ENCODE measurements at regions not wholly inside any gene's neighbourhood (a gene's known extent, or its start where the extent isn't known, plus 50 kb on each side); places are given as distances from the start of the nearest gene placed in this dataset.

DNA sequence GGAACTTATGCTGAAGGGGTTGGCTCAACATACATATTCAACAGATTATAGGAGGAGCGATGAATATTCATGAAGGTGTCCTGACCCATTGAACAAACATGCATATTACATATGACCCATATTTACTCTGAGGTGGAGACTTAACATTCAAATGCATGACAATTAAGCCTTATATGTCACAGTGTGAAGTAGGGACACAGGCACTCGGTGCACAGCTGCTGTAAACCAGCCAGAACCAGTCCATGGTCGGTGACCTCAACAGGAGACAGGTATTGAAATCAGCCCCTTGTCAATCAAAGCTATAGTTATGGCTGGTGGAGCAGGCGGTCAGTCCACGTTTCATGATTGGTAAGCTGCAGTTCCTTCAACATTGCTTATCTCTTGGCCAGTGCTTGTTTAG, 347.3 kb downstream of the THBS2 start:
- TF ChIP-seq CTCF (IDR thresholded peaks at IDR 0.05) (no peak), POLR2AphosphoS5 (IDR thresholded peaks at IDR 0.05) (no peak), POLR2A (IDR thresholded peaks at IDR 0.05) (no peak)
